Neural cell (in vitro differentiated cells): ENCODE measurements at regions not wholly inside any gene's neighbourhood (a gene's known extent, or its start where the extent isn't known, plus 50 kb on each side); places are given as distances from the start of the nearest gene placed in this dataset.

Experiments used
- CTCF ChIP-seq: fragments of 450-650 bp; IDR thresholded peaks from 2 replicates; pipeline ENCODE4 v1.5.1; 2014; ENCODE audit warnings: antibody characterized with exemption, mild to moderate bottlenecking, moderate library complexity; ENCODE audit not compliant: poor library complexity, severe bottlenecking
- EP300 ChIP-seq: fragments of 450-650 bp; conservative IDR thresholded peaks from 2 replicates; pipeline ENCODE4 v1.6.1; 2014; ENCODE audit warnings: antibody characterized with exemption, mild to moderate bottlenecking, moderate library complexity; ENCODE audit not compliant: poor library complexity, severe bottlenecking
- MXI1 ChIP-seq: fragments of 450-650 bp; conservative IDR thresholded peaks from 2 replicates; pipeline ENCODE4 v1.6.1; 2014; ENCODE audit warnings: antibody characterized with exemption, mild to moderate bottlenecking; ENCODE audit not compliant: poor library complexity, severe bottlenecking
- RAD21 ChIP-seq: fragments of 450-650 bp; conservative IDR thresholded peaks from 2 replicates; pipeline ENCODE4 v1.6.1; 2014; ENCODE audit warnings: antibody characterized with exemption, mild to moderate bottlenecking, moderate library complexity

- no peak for TF ChIP-seq EP300
- TF ChIP-seq CTCF: no peak
- no peak for TF ChIP-seq RAD21
- TF ChIP-seq MXI1: no peak
Observed at GRCh38 chr16:76705892-76706291, 428.7 kb downstream of the CNTNAP4 start.
